ENCODE measurements at regions not wholly inside any gene's neighbourhood (a gene's known extent, or its start where the extent isn't known, plus 50 kb on each side); places are given as distances from the start of the nearest gene placed in this dataset.

DNA sequence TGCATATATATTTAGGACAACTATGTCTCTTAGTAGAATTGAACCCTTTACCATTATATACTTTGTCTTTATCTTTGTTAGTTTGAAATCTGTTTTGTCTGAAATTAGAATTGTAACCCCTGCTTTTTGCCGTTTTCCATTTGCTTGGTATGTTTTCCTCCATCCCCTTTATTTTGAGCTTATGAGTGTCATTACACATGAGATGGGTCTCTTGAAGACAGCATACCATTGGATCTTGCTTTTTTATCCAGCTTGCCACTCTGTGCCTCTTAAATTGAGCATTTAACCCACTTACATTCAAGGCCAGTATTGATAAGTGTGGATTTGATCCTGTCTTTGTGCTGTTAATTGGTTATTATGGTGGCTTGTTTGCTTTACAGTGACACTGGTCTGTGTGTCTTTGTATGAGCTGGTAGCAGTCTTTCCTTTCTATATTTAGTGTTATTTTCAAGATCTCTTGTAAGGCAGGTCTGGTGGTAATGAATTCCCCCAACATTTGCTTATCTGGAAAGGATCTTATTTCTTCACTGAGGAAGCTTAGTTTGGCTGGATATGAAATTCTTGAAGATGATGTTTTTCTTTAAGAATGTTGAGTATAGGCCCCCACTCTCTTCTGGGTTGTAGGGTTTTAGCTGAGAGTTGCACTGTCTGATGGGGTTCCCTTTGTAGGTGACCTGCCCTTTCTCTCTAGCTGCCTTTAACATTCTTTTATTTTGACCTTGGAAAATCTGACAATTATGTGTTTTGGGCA lies 149.5 kb downstream of the AHR start:
- no peak overlapping the region for H2AFZ ChIP-seq (ENCODE audit: low read length)
- H3K9me2 ChIP-seq (replicated peaks; ENCODE audit: insufficient read depth, low read length) = no peaks in the 10 kb centered on the region
- H3K4me2 ChIP-seq (ENCODE audit: low read depth, low read length) = no peak overlapping the region
- no peaks in the 10 kb centered on the region for H3K36me3 ChIP-seq (replicated peaks; ENCODE audit: insufficient read depth, low read length)
- no peaks in the 10 kb centered on the region for H4K20me1 ChIP-seq (ENCODE audit: insufficient read depth, low read length)
- no peaks in the 10 kb centered on the region for H3F3A ChIP-seq (ENCODE audit: insufficient read depth, low read length)
- TF ChIP-seq, protein P1, sequence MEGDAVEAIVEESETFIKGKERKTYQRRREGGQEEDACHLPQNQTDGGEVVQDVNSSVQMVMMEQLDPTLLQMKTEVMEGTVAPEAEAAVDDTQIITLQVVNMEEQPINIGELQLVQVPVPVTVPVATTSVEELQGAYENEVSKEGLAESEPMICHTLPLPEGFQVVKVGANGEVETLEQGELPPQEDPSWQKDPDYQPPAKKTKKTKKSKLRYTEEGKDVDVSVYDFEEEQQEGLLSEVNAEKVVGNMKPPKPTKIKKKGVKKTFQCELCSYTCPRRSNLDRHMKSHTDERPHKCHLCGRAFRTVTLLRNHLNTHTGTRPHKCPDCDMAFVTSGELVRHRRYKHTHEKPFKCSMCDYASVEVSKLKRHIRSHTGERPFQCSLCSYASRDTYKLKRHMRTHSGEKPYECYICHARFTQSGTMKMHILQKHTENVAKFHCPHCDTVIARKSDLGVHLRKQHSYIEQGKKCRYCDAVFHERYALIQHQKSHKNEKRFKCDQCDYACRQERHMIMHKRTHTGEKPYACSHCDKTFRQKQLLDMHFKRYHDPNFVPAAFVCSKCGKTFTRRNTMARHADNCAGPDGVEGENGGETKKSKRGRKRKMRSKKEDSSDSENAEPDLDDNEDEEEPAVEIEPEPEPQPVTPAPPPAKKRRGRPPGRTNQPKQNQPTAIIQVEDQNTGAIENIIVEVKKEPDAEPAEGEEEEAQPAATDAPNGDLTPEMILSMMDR (IDR thresholded peaks at IDR 0.05; ENCODE audit: low read length) = no peak
- no peak for TF ChIP-seq EZH2phosphoT487 (IDR thresholded peaks at IDR 0.05; ENCODE audit: low read length)
- no peak for TF ChIP-seq EZH2 (optimal IDR thresholded peaks at IDR 0.05; ENCODE audit: low read depth, low read length)
- no peak overlapping the region for H3K4me3 ChIP-seq (ENCODE audit: low read length)
- H3K9me3 ChIP-seq (replicated peaks; ENCODE audit: insufficient read depth, low read length) = no peaks in the 10 kb centered on the region
- no peaks in the 10 kb centered on the region for H3K4me1 ChIP-seq (ENCODE audit: low read length)
- no peak overlapping the region for H3K9ac ChIP-seq (ENCODE audit: low read length)
- no peak overlapping the region for H3K27ac ChIP-seq (ENCODE audit: low read length)
- no peaks in the 10 kb centered on the region for H3K27me3 ChIP-seq (replicated peaks; ENCODE audit: insufficient read depth, low read length)
- no peak for DNase-seq
- no peaks in the 10 kb centered on the region for H3K79me2 ChIP-seq (ENCODE audit: low read length)

DNA sequence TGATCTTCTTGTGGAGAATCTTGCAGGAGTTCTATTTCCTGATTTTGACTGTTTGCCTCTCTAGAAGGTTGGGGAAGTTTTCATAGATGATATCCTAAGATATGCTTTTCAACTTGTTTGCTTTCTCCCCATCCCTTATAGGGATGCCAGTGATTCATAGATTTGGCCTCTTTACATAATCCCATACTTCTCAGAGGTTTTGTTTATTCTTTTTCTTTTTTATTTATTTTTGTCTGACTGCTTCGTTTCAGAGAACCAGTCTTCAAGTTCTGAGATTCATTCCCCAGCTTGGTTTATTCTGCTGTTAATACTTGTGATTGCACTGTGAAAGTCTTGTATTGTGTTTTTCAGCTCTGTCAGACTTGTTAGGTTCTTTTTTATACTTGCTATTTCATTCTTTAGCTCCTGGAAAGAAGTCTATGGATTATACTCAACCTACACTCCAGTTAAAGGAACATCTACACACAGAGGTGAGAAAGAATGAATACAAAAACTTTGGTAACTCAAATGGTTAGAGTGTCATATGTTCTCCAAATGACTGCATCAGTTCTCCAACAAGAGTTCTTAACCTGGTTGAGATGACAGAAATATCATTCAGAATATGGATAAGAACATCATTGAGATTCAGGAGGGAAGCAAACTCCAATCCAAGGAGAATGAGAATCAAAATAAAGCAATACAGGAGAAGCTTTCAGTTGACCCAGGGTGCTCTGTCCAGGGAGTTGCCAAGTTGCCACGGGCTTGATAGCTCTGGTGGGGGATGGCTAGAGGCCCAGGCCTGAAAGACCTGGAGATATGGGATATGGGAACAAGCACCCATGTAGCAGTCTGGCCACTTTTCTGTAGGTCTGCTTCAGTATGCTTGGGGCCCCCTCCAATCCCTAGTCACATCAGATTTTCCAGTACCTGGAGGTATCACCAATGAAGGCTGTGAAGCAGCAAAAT lies 150.3 kb downstream of the AHR start:
- Histone ChIP-seq H3K36me3 (replicated peaks; ENCODE audit: insufficient read depth, low read length) (no peaks in the 10 kb centered on the region), H3K4me1 (ENCODE audit: low read length) (no peaks in the 10 kb centered on the region), H3K27me3 (replicated peaks; ENCODE audit: insufficient read depth, low read length) (no peaks in the 10 kb centered on the region), H3K79me2 (ENCODE audit: low read length) (no peaks in the 10 kb centered on the region), H3K27ac (ENCODE audit: low read length) (no peak overlapping the region), H4K20me1 (ENCODE audit: insufficient read depth, low read length) (no peaks in the 10 kb centered on the region), H3K4me2 (ENCODE audit: low read depth, low read length) (no peak overlapping the region), H3K4me3 (ENCODE audit: low read length) (no peak overlapping the region), H3K9me2 (replicated peaks; ENCODE audit: insufficient read depth, low read length) (no peaks in the 10 kb centered on the region), H3K9ac (ENCODE audit: low read length) (no peak overlapping the region), H2AFZ (ENCODE audit: low read length) (no peak overlapping the region), H3F3A (ENCODE audit: insufficient read depth, low read length) (no peaks in the 10 kb centered on the region), H3K9me3 (replicated peaks; ENCODE audit: insufficient read depth, low read length) (no peaks in the 10 kb centered on the region)
- TF ChIP-seq, protein P1 (IDR thresholded peaks at IDR 0.05; ENCODE audit: low read length) = no peak
- no peak for TF ChIP-seq EZH2phosphoT487 (IDR thresholded peaks at IDR 0.05; ENCODE audit: low read length)
- no peak for TF ChIP-seq EZH2 (optimal IDR thresholded peaks at IDR 0.05; ENCODE audit: low read depth, low read length)
- no peak for DNase-seq

DNA sequence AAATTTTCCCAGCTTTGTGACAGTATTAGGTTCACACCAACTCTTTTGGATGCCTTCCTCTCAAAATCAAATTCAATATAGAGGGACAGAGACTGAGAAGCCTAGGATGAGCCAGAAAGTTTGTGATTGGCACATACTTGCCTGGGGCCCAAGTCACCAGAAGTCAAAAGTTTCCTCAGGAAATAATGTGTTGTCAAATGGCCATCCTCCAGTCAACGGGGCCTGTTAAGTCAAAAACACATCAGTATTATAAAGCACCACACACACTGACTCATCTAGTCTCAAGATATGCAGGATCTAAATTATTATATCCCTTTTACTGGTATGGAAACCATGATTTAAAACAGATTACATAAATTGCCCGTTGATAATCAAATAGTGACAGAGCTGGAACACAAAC lies 158.1 kb downstream of the AHR start:
- Histone ChIP-seq H3K9ac (ENCODE audit: low read length) (no peak overlapping the region), H3K4me3 (ENCODE audit: low read length) (no peak overlapping the region), H4K20me1 (ENCODE audit: insufficient read depth, low read length) (no peaks in the 10 kb centered on the region), H2AFZ (ENCODE audit: low read length) (no peak overlapping the region), H3K27ac (ENCODE audit: low read length) (no peak overlapping the region), H3K4me2 (ENCODE audit: low read depth, low read length) (no peak overlapping the region), H3K9me3 (replicated peaks; ENCODE audit: insufficient read depth, low read length) (no peaks in the 10 kb centered on the region), H3K27me3 (replicated peaks; ENCODE audit: insufficient read depth, low read length) (no peaks in the 10 kb centered on the region), H3K79me2 (ENCODE audit: low read length) (no peaks in the 10 kb centered on the region), H3K4me1 (ENCODE audit: low read length) (no peaks in the 10 kb centered on the region), H3K36me3 (replicated peaks; ENCODE audit: insufficient read depth, low read length) (no peaks in the 10 kb centered on the region), H3F3A (ENCODE audit: insufficient read depth, low read length) (no peaks in the 10 kb centered on the region), H3K9me2 (replicated peaks; ENCODE audit: insufficient read depth, low read length) (no peaks in the 10 kb centered on the region)
- TF ChIP-seq, protein P1 (IDR thresholded peaks at IDR 0.05; ENCODE audit: low read length) = no peak
- TF ChIP-seq EZH2phosphoT487 (IDR thresholded peaks at IDR 0.05; ENCODE audit: low read length) (no peak), EZH2 (optimal IDR thresholded peaks at IDR 0.05; ENCODE audit: low read depth, low read length) (no peak)
- DNase-seq = no peak

All from MM.1S (cell line).